ENCODE measurements at regions not wholly inside any gene's neighbourhood (a gene's known extent, or its start where the extent isn't known, plus 50 kb on each side); places are given as distances from the start of the nearest gene placed in this dataset.

DNA sequence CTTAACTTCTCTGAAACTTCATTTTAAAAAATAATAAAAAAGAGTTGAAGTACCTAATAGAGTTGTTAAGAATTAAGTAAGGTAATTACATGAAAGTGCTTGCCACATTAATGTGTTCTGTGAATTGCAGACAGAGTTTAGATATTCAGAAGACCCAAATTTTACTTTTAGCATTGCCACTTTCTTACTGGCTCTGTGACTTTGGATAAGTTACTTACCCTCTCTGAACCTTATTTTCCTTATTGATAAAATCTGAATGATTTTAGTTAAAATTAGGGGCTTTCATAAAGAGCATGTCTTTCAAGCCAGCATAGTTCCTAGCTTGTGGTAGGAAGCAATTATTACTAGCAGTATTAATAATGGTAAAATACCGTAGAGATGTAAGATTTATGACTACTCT lies 101.2 kb upstream of the CREB1 start:
- TF ChIP-seq, protein P1, sequence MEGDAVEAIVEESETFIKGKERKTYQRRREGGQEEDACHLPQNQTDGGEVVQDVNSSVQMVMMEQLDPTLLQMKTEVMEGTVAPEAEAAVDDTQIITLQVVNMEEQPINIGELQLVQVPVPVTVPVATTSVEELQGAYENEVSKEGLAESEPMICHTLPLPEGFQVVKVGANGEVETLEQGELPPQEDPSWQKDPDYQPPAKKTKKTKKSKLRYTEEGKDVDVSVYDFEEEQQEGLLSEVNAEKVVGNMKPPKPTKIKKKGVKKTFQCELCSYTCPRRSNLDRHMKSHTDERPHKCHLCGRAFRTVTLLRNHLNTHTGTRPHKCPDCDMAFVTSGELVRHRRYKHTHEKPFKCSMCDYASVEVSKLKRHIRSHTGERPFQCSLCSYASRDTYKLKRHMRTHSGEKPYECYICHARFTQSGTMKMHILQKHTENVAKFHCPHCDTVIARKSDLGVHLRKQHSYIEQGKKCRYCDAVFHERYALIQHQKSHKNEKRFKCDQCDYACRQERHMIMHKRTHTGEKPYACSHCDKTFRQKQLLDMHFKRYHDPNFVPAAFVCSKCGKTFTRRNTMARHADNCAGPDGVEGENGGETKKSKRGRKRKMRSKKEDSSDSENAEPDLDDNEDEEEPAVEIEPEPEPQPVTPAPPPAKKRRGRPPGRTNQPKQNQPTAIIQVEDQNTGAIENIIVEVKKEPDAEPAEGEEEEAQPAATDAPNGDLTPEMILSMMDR (IDR thresholded peaks at IDR 0.05; ENCODE audit: poor library complexity, severe bottlenecking), result no peak
- no peak for TF ChIP-seq TAF1 (IDR thresholded peaks at IDR 0.05; ENCODE audit: low read depth)
- TF ChIP-seq EP300 (conservative IDR thresholded peaks at IDR 0.05; ENCODE audit: poor library complexity, severe bottlenecking), result no peak
- TF ChIP-seq EZH2 (IDR thresholded peaks at IDR 0.05; ENCODE audit: borderline replicate concordance, insufficient read depth, low read length, poor library complexity, severe bottlenecking), result no peak
